Suprapubic skin (tissue), 4 donors: ENCODE measurements at regions not wholly inside any gene's neighbourhood (a gene's known extent, or its start where the extent isn't known, plus 50 kb on each side); places are given as distances from the start of the nearest gene placed in this dataset.

Experiments
- CTCF ChIP-seq, 2 donors: fragments of 200-600 bp in 1 of 2; fragments of 450-650 bp in 1 of 2; sonication (generic) in 1 of 2; IDR thresholded peaks; one replicate each; pipeline ENCODE4 v1.5.1; 2016 to 2019; ENCODE audit warnings: antibody characterized with exemption in 2 of 2, mild to moderate bottlenecking in 1 of 2, moderate library complexity in 1 of 2
- EP300 ChIP-seq: sonication (generic); formaldehyde crosslinking; IDR thresholded peaks from one replicate; pipeline ENCODE4 v1.6.1; 2017; ENCODE audit warnings: antibody characterized with exemption
- POLR2A ChIP-seq, 2 donors: fragments of 450-650 bp; IDR thresholded peaks; one replicate each; pipeline ENCODE4 v1.6.1; 2017; ENCODE audit warnings: antibody characterized with exemption in 2 of 2, mild to moderate bottlenecking in 2 of 2, moderate library complexity in 2 of 2
- POLR2AphosphoS5 ChIP-seq, 3 donors: sonication (generic); formaldehyde crosslinking; IDR thresholded peaks; one replicate each; pipeline ENCODE4 v1.6.1; 2017; ENCODE audit warnings: antibody characterized with exemption in 3 of 3

GRCh38 chr9:27673641-27674040 lies 100.4 kb upstream of the C9orf72 start:
- TF ChIP-seq EP300 = no peak
- TF ChIP-seq CTCF (IDR thresholded peaks at IDR 0.05) = no peak
- TF ChIP-seq POLR2AphosphoS5 (IDR thresholded peaks at IDR 0.05) = no peak
- no peak for TF ChIP-seq POLR2A (IDR thresholded peaks at IDR 0.05)
